ENCODE measurements at regions not wholly inside any gene's neighbourhood (a gene's known extent, or its start where the extent isn't known, plus 50 kb on each side); places are given as distances from the start of the nearest gene placed in this dataset.
"Not testable (repeated sequence)": the region's sequence is repeated elsewhere in the genome, so short reads cannot be mapped to it uniquely, and the experiment has no call there.

DNA sequence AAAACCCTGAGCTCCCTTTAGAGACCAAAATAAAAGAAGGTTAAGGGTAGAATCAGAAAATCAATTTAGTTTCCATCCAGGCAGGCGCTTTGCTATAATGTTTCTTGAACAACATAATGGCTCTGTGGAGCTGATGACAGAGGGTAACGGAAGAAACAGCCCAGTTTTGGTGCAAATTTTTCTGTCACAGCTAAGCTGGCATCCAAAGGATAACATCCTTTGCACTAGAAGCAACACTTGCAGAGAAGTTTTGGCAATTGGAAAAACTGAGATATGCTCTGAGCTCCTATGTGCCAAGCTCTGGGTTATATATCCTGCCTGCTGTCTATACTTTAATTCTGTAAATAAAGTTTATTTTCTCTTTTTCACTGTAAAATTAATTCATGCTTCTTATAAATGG lies 495.3 kb upstream of the API5 start:
- TF ChIP-seq, protein P1, sequence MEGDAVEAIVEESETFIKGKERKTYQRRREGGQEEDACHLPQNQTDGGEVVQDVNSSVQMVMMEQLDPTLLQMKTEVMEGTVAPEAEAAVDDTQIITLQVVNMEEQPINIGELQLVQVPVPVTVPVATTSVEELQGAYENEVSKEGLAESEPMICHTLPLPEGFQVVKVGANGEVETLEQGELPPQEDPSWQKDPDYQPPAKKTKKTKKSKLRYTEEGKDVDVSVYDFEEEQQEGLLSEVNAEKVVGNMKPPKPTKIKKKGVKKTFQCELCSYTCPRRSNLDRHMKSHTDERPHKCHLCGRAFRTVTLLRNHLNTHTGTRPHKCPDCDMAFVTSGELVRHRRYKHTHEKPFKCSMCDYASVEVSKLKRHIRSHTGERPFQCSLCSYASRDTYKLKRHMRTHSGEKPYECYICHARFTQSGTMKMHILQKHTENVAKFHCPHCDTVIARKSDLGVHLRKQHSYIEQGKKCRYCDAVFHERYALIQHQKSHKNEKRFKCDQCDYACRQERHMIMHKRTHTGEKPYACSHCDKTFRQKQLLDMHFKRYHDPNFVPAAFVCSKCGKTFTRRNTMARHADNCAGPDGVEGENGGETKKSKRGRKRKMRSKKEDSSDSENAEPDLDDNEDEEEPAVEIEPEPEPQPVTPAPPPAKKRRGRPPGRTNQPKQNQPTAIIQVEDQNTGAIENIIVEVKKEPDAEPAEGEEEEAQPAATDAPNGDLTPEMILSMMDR (IDR thresholded peaks at IDR 0.05) = no peak
- WGBS, 2 donors = 58 to 80% methylated on average over 2 of the region's 2 CpGs
- Histone ChIP-seq H3K36me3 (no peaks in the 10 kb centered on the region), H3K4me3 (no peak overlapping the region), H3K4me1 (no peaks in the 10 kb centered on the region), H3K27me3 (no peaks in the 10 kb centered on the region), H3K9me3 (no peaks in the 10 kb centered on the region), H3K27ac (no peak overlapping the region)
- DNase-seq (no peak), FAIRE-seq (no peak), ATAC-seq (no peak)
- intact Hi-C loops (cut with DNase I) = no loop called here

DNA sequence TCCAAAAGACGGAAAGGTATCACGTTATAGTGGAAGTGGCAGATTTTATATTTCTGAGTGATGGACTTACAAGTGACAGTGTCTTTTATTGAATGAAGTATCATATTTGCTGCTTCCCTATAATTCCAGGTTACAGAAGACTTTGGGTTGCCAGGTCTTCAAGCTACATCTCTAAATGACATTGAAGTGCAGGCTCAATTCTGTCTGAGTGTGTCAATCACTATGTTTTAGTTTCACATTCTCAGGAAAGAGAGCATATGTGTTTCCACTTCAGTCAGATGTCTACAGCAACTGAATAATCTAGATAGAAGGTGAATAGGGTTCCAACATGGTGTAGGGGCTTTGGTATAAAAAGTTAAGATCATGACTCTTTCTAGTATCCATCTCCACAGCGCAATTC lies 492.7 kb upstream of the API5 start:
- no peak overlapping the region for H3K27ac ChIP-seq
- H3K9me3 ChIP-seq = no peaks in the 10 kb centered on the region
- H3K4me3 ChIP-seq = no peak overlapping the region
- 74 to 87% methylated on average over 3 of the region's 3 CpGs for WGBS, 2 donors
- H3K36me3 ChIP-seq = no peaks in the 10 kb centered on the region
- TF ChIP-seq, protein P1 (IDR thresholded peaks at IDR 0.05) = no peak
- no peaks in the 10 kb centered on the region for H3K4me1 ChIP-seq
- no peak for FAIRE-seq
- no peak for DNase-seq
- intact Hi-C loops (cut with DNase I) = no loop called here
- H3K27me3 ChIP-seq = no peaks in the 10 kb centered on the region
- ATAC-seq = no peak

DNA sequence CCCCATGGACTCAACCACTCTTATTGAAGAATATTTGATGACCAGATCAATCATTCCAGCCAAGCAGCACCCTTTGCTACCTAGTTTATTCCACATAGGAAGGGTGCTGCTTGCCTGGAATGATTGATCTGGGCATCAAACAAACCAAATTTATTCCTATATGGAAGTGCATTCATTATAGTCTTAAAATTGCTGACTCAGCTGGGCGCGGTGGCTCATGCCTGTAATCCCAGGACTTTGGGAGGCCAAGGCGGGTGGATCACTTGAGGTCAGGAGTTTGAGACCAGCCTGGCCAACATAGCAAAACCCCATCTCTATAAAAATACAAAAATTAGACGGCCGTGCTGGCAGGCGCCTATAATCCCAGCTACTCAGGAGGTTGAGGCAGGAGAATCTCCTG lies 489.6 kb upstream of the API5 start:
- H3K27ac ChIP-seq; H3K36me3 ChIP-seq; H3K9me3 ChIP-seq; ATAC-seq; H3K27me3 ChIP-seq; H3K4me1 ChIP-seq; intact Hi-C loops (cut with DNase I); H3K4me3 ChIP-seq; FAIRE-seq; DNase-seq: not testable (repeated sequence)
- 74 to 84% methylated on average over 6 of the region's 6 CpGs for WGBS, 2 donors

DNA sequence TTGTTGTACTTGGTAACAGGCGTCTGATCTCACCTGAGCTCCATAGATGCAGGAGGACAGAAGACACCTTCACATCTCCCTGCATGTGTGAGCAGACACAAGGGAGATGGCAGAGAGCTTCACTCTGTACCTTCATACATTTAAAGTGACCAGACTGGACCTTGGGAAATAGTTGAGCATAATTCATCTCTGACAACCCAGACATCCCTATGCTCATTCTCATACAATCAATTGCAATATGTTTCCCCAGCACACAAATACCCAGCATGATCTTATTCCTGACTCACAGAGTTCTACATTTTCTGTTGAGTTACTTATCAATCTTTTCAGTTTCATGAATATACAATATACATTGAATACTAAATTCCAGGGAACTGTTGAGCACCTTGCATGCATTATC lies 488.2 kb upstream of the API5 start:
- no peaks in the 10 kb centered on the region for H3K27me3 ChIP-seq
- ATAC-seq = no peak
- H3K4me1 ChIP-seq = no peaks in the 10 kb centered on the region
- no peak for FAIRE-seq
- TF ChIP-seq, protein P1 (IDR thresholded peaks at IDR 0.05) = no peak
- no peak overlapping the region for H3K4me3 ChIP-seq
- no peak overlapping the region for H3K27ac ChIP-seq
- no peaks in the 10 kb centered on the region for H3K9me3 ChIP-seq
- 16 to 19% methylated on average over 1 of the region's 1 CpG for WGBS, 2 donors
- intact Hi-C loops (cut with DNase I) = no loop called here
- DNase-seq = no peak
- no peaks in the 10 kb centered on the region for H3K36me3 ChIP-seq

DNA sequence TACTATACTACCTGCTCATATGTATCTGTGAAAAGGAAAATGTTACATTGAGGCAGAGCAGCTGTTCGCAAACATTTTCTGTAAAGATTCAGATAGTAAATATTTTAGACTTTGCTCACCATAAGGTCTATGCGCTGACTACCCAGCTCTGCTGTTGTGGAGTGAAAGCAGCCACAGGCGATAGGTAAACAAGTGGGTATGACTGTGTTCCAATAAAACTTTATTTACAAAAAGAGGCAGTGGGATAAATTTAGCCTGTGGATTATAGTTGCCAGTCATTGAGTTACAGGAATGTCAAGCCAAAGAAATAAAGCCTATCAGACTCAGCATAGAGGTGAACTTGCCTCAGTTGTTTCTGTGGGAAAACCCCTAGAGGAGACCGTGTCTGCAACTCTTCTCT lies 487.7 kb upstream of the API5 start:
- ATAC-seq (no peak), DNase-seq (no peak), FAIRE-seq (no peak)
- Histone ChIP-seq H3K4me1 (no peaks in the 10 kb centered on the region), H3K27me3 (no peaks in the 10 kb centered on the region), H3K9me3 (no peaks in the 10 kb centered on the region), H3K27ac (no peak overlapping the region), H3K4me3 (no peak overlapping the region), H3K36me3 (no peaks in the 10 kb centered on the region)
- intact Hi-C loops (cut with DNase I) = no loop called here
- TF ChIP-seq, protein P1 (IDR thresholded peaks at IDR 0.05) = no peak
- 67 to 76% methylated on average over 4 of the region's 4 CpGs for WGBS, 2 donors

DNA sequence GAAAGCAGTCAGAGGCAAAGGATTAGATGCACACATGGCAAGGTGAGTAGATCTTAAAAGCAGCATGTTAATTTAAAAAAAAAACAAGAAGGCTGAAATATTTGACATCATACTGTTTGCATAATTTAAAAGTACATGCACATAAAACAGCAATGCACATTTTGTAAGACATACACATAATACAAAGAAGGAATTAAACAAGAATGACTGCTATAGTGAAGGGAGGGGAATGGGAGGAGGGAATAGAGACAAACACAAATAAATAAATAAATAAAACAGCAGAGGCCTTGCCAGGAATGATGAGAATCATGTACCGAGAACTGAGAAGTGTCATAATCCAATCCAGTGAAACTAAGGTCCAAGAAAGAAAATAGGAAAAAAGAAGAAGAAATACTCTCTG lies 486.2 kb upstream of the API5 start:
- Histone ChIP-seq H3K27me3 (no peaks in the 10 kb centered on the region), H3K9me3 (no peaks in the 10 kb centered on the region), H3K27ac (no peak overlapping the region), H3K36me3 (no peaks in the 10 kb centered on the region), H3K4me1 (no peaks in the 10 kb centered on the region), H3K4me3 (no peak overlapping the region)
- FAIRE-seq (no peak), DNase-seq (no peak), ATAC-seq (no peak)
- WGBS, 2 donors = 69 to 72% methylated on average over 1 of the region's 1 CpG
- intact Hi-C loops (cut with DNase I) = no loop called here
- TF ChIP-seq, protein P1 (IDR thresholded peaks at IDR 0.05) = no peak
